DND-41 (cell line): ENCODE measurements at regions not wholly inside any gene's neighbourhood (a gene's known extent, or its start where the extent isn't known, plus 50 kb on each side); places are given as distances from the start of the nearest gene placed in this dataset.

Source experiments
- ATAC-seq: fragments of 200-7000 bp; cut with Tn5 transposase; 3 replicates; pipeline ENCODE4 v1.9.1; 2021; ENCODE audit warnings: low read depth; ENCODE audit not compliant: insufficient read depth
- DNase-seq: peaks from one replicate; pipeline ENCODE4 v3.0.0-alpha.2; 2020
- H2AFZ ChIP-seq: 2 replicates; pipeline ENCODE4 v1.6.0; 2012; ENCODE audit warnings: low read depth, low read length
- H3K27ac ChIP-seq: 2 replicates; pipeline ENCODE4 v1.5.1; 2012; ENCODE audit warnings: low read length, inconsistent platforms
- H3K27me3 ChIP-seq: fragments of 200-600 bp; sonication (generic); 2 replicates; pipeline ENCODE4 v1.6.0; 2012; ENCODE audit warnings: low read length, mild to moderate bottlenecking, inconsistent platforms; ENCODE audit not compliant: insufficient read depth, poor library complexity
- H3K36me3 ChIP-seq: 2 replicates; pipeline ENCODE4 v1.5.1; 2012; ENCODE audit warnings: low read length, inconsistent platforms; ENCODE audit not compliant: insufficient read depth
- H3K4me1 ChIP-seq: 2 replicates; pipeline ENCODE4 v1.5.1; 2012; ENCODE audit warnings: mild to moderate bottlenecking, low read length; ENCODE audit not compliant: insufficient read depth
- H3K4me2 ChIP-seq: 2 replicates; pipeline ENCODE4 v1.6.0; 2012; ENCODE audit warnings: mild to moderate bottlenecking, moderate library complexity, low read length, inconsistent platforms; ENCODE audit not compliant: insufficient read depth
- H3K4me3 ChIP-seq, 2 experiments: fragments of 200-600 bp in 1 of 2; shearing (Covaris generic) in 1 of 2; 2 replicates each; pipeline ENCODE4 v1.5.1; 2012 to 2016; ENCODE audit warnings: inconsistent platforms in 2 of 2, low read length in 2 of 2, mild to moderate bottlenecking in 2 of 2, low read depth in 1 of 2, moderate library complexity in 1 of 2
- H3K79me2 ChIP-seq: 2 replicates; pipeline ENCODE4 v1.6.0; 2012; ENCODE audit warnings: low read length, inconsistent platforms; ENCODE audit not compliant: insufficient read depth
- H3K9ac ChIP-seq: 2 replicates; pipeline ENCODE4 v1.6.0; 2012; ENCODE audit warnings: low read depth, mild to moderate bottlenecking, inconsistent platforms, low read length, moderate library complexity
- H3K9me3 ChIP-seq: 2 replicates; pipeline ENCODE4 v1.5.1; 2012; ENCODE audit warnings: low read length, moderate library complexity, mild to moderate bottlenecking, inconsistent platforms; ENCODE audit not compliant: insufficient read depth, severe bottlenecking
- H4K20me1 ChIP-seq: 2 replicates; pipeline ENCODE4 v1.6.0; 2012; ENCODE audit warnings: low read length; ENCODE audit not compliant: insufficient read depth
- EZH2 ChIP-seq: IDR thresholded peaks from 3 replicates; pipeline ENCODE4 v1.6.1; 2012; ENCODE audit warnings: borderline replicate concordance, low read depth, mild to moderate bottlenecking, moderate library complexity, low read length, inconsistent platforms; ENCODE audit not compliant: severe bottlenecking
- TF ChIP-seq, protein P1 (sequence below): IDR thresholded peaks from 2 replicates; pipeline ENCODE4 v1.5.1; 2012; ENCODE audit warnings: borderline replicate concordance, low read length, moderate library complexity, mild to moderate bottlenecking; ENCODE audit not compliant: poor library complexity, severe bottlenecking; ENCODE audit errors: extremely low read depth

GRCh38 chr1:47510282-47510811 is 72.5 kb downstream of the FOXD2 start:
- ATAC-seq: no peak

DNA sequence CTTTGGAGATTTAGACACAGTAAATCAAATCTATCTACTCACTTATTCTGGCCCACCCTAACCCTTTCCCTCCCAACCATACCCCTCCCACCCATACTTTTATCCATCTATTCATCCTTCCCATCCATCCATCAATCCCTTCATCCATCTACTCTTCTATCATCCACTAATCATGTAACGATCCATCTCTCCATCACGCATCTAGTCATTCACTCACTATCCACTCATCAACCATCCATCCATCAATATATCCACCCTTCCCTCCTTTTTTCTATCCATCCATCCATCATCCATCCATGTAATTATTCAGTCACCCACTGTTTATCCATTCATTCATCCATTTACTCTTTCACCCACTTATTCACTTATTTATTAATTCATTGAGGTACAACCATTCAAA is 74.0 kb downstream of the FOXD2 start:
- Histone ChIP-seq H3K27me3 (peaks cover 7% of the 10 kb centered on the region), H3K27ac (no peak overlapping the region)

More at GRCh38 chr1:47510282-47510811, 72.5 kb downstream of the FOXD2 start:
- H3K36me3 ChIP-seq: no peaks in the 10 kb centered on the region
- no peak overlapping the region for H3K4me3 ChIP-seq
- H3K27ac ChIP-seq: no peak overlapping the region
- H3K9ac ChIP-seq: no peak overlapping the region
- peaks cover 7% of the 10 kb centered on the region for H3K27me3 ChIP-seq
- H3K4me2 ChIP-seq: no peak overlapping the region
- no peak for TF ChIP-seq EZH2
- TF ChIP-seq, protein P1, sequence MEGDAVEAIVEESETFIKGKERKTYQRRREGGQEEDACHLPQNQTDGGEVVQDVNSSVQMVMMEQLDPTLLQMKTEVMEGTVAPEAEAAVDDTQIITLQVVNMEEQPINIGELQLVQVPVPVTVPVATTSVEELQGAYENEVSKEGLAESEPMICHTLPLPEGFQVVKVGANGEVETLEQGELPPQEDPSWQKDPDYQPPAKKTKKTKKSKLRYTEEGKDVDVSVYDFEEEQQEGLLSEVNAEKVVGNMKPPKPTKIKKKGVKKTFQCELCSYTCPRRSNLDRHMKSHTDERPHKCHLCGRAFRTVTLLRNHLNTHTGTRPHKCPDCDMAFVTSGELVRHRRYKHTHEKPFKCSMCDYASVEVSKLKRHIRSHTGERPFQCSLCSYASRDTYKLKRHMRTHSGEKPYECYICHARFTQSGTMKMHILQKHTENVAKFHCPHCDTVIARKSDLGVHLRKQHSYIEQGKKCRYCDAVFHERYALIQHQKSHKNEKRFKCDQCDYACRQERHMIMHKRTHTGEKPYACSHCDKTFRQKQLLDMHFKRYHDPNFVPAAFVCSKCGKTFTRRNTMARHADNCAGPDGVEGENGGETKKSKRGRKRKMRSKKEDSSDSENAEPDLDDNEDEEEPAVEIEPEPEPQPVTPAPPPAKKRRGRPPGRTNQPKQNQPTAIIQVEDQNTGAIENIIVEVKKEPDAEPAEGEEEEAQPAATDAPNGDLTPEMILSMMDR: no peak
- H3K4me1 ChIP-seq: no peaks in the 10 kb centered on the region
- H3K9me3 ChIP-seq: no peaks in the 10 kb centered on the region
- no peak overlapping the region for H2AFZ ChIP-seq
- H3K79me2 ChIP-seq: no peaks in the 10 kb centered on the region
- no peaks in the 10 kb centered on the region for H4K20me1 ChIP-seq
- DNase-seq: no peak

GRCh38 chr1:47513393-47513792 is 75.5 kb downstream of the FOXD2 start:
- Histone ChIP-seq H3K4me1 (no peaks in the 10 kb centered on the region), H3K79me2 (no peaks in the 10 kb centered on the region), H3K9me3 (no peaks in the 10 kb centered on the region), H3K27ac (no peak overlapping the region), H4K20me1 (no peaks in the 10 kb centered on the region), H3K36me3 (no peaks in the 10 kb centered on the region), H2AFZ (no peak overlapping the region), H3K27me3 (peaks cover 7% of the 10 kb centered on the region), H3K9ac (no peak overlapping the region), H3K4me3 (no peak overlapping the region), H3K4me2 (no peak overlapping the region)
- no peak for TF ChIP-seq EZH2
- TF ChIP-seq, protein P1: no peak
- no peak for DNase-seq
- ATAC-seq: no peak

More for the DNA sequence above, 74.0 kb downstream of the FOXD2 start:
- H3K4me1 ChIP-seq: no peaks in the 10 kb centered on the region
- no peak overlapping the region for H2AFZ ChIP-seq
- no peaks in the 10 kb centered on the region for H3K79me2 ChIP-seq
- no peak overlapping the region for H3K4me2 ChIP-seq
- no peak for ATAC-seq
- no peak for DNase-seq
- no peaks in the 10 kb centered on the region for H3K9me3 ChIP-seq
- H3K36me3 ChIP-seq: no peaks in the 10 kb centered on the region
- H3K9ac ChIP-seq: no peak overlapping the region
- no peak overlapping the region for H3K4me3 ChIP-seq
- TF ChIP-seq, protein P1: no peak
- no peak for TF ChIP-seq EZH2
- no peaks in the 10 kb centered on the region for H4K20me1 ChIP-seq

DNA sequence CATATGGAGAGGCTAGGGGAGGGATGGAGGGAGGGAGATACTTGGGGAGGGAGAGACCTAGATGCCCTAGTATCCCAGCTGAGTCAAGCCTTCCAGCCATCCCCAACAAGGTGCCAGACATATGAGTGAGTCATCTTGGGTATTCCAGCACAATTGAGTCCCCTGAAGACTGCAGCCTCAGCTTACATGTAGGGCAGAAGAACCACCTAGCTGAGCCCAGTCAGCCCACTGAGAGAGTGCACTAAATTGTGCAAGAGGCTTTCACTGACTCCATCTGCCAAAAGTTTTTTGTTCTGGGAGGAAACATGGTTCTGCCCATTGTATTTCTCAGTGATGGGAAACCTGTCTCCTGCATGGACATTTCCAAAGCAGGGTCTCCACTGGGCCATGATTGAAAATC is 76.4 kb downstream of the FOXD2 start:
- no peak overlapping the region for H3K4me2 ChIP-seq
- H3K27ac ChIP-seq: no peak overlapping the region
- no peaks in the 10 kb centered on the region for H4K20me1 ChIP-seq
- H3K9ac ChIP-seq: no peak overlapping the region
- H3K36me3 ChIP-seq: no peaks in the 10 kb centered on the region
- H2AFZ ChIP-seq: no peak overlapping the region
- no peaks in the 10 kb centered on the region for H3K4me1 ChIP-seq
- ATAC-seq (no peak), DNase-seq (no peak)
- no peaks in the 10 kb centered on the region for H3K79me2 ChIP-seq
- H3K4me3 ChIP-seq: no peak overlapping the region
- H3K9me3 ChIP-seq: no peaks in the 10 kb centered on the region
- H3K27me3 ChIP-seq: peaks cover 7% of the 10 kb centered on the region
- TF ChIP-seq EZH2: no peak
- TF ChIP-seq, protein P1: no peak
